Neural crest cell (in vitro differentiated cells): ENCODE measurements at regions not wholly inside any gene's neighbourhood (a gene's known extent, or its start where the extent isn't known, plus 50 kb on each side); places are given as distances from the start of the nearest gene placed in this dataset.
A peak's percentile ranks its signal among the peaks of the same experiment; 100 is the strongest.

Experiments used
- DNase-seq: peaks from one replicate; pipeline ENCODE4 v3.0.0; 2021; ENCODE audit warnings: low read depth, mixed read lengths, low spot score
- H3K27ac Mint-ChIP-seq: one replicate; pipeline ENCODE4 v1.8.0; 2021; ENCODE audit warnings: mild to moderate bottlenecking, mixed read lengths; ENCODE audit not compliant: unreplicated experiment
- H3K27me3 Mint-ChIP-seq: 2 replicates; pipeline ENCODE4 v1.8.0; 2021; ENCODE audit warnings: low read depth, mild to moderate bottlenecking, mixed read lengths
- H3K36me3 Mint-ChIP-seq: 2 replicates; pipeline ENCODE4 v1.8.0; 2021; ENCODE audit warnings: low read depth, mild to moderate bottlenecking, mixed read lengths
- H3K4me1 Mint-ChIP-seq: 2 replicates; pipeline ENCODE4 v1.8.0; 2021; ENCODE audit warnings: mixed read lengths
- H3K4me3 Mint-ChIP-seq: one replicate; pipeline ENCODE4 v1.8.0; 2021; ENCODE audit warnings: mild to moderate bottlenecking, mixed read lengths
- H3K9me3 Mint-ChIP-seq: 2 replicates; pipeline ENCODE4 v1.8.0; 2021; ENCODE audit warnings: mixed read lengths
- CTCF ChIP-seq: fragments of 200-600 bp; sonication (generic); conservative IDR thresholded peaks from 2 replicates; pipeline ENCODE4 v1.5.0; 2021; ENCODE audit warnings: antibody characterized with exemption, mild to moderate bottlenecking

DNA sequence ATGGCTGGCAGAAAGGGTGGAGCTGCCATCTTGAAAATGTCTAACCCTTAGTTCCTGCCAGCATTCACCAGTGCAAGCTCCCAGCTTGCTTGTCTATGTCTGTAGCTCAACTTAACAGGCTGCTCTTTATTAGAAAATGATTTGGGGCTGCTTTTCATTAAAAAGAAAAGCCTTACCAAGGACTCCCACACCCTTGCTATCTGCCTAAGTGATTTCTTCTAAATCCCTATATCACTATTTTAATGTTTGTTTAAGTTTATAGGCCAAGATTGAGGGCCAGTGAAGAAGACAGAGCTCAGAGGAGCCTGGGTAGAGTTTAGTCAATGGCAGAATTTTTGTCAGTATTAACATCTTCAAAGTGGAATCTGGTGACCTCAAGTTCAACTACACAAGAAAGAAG lies 336.8 kb upstream of the CHRM3 start:
- peaks cover 4% of the 10 kb centered on the region for H3K4me1 Mint-ChIP-seq
- H3K9me3 Mint-ChIP-seq: no peaks in the 10 kb centered on the region
- H3K27me3 Mint-ChIP-seq: no peaks in the 10 kb centered on the region
- TF ChIP-seq CTCF: no peak
- no peak for DNase-seq
- H3K36me3 Mint-ChIP-seq: no peaks in the 10 kb centered on the region
- H3K27ac Mint-ChIP-seq: no peak overlapping the region
- no peak overlapping the region for H3K4me3 Mint-ChIP-seq

DNA sequence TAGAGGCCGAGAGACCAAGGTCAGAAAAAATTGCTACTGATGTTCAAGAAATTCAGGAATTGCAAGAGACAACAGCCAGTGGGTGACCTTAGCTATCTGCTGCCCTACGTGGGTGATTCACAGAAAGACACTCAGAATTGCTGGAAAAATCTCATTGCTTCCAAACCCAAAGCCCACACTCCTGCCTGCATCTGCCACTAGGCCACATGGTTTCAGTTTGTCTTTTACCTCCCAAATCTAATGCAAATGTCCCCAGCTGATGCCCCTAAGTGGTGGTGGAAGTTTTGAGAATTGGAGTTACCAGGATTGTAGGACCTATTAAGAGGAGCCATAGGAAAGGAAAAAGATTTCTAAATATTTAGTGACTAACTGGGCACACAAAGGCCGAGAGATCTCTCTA lies 341.5 kb upstream of the CHRM3 start:
- H3K9me3 Mint-ChIP-seq: no peaks in the 10 kb centered on the region
- peak overlapping the region; percentile 19 for H3K27ac Mint-ChIP-seq
- TF ChIP-seq CTCF: no peak
- no peaks in the 10 kb centered on the region for H3K36me3 Mint-ChIP-seq
- DNase-seq: no peak
- H3K27me3 Mint-ChIP-seq: no peaks in the 10 kb centered on the region
- H3K4me1 Mint-ChIP-seq: no peaks in the 10 kb centered on the region
- no peak overlapping the region for H3K4me3 Mint-ChIP-seq

- no peaks in the 10 kb centered on the region for H3K9me3 Mint-ChIP-seq
- H3K4me1 Mint-ChIP-seq: no peaks in the 10 kb centered on the region
- no peak overlapping the region for H3K27ac Mint-ChIP-seq
- no peaks in the 10 kb centered on the region for H3K36me3 Mint-ChIP-seq
- H3K4me3 Mint-ChIP-seq: no peak overlapping the region
- no peaks in the 10 kb centered on the region for H3K27me3 Mint-ChIP-seq
- no peak for TF ChIP-seq CTCF
- DNase-seq: no peak
Observed at GRCh38 chr1:239040523-239040922, 345.8 kb upstream of the CHRM3 start.

- H3K4me3 Mint-ChIP-seq: no peak overlapping the region
Observed at GRCh38 chr1:239031310-239031709, 355.1 kb upstream of the CHRM3 start.

GRCh38 chr1:239025997-239026694 lies 360.2 kb upstream of the CHRM3 start:
- Mint-ChIP-seq H3K4me1 (no peaks in the 10 kb centered on the region), H3K27me3 (no peaks in the 10 kb centered on the region), H3K4me3 (no peak overlapping the region), H3K27ac (no peak overlapping the region), H3K36me3 (no peaks in the 10 kb centered on the region), H3K9me3 (no peaks in the 10 kb centered on the region)
- TF ChIP-seq CTCF: no peak
- DNase-seq: no peak

More at GRCh38 chr1:239031310-239031709, 355.1 kb upstream of the CHRM3 start:
- DNase-seq: no peak
- no peak overlapping the region for H3K27ac Mint-ChIP-seq
- H3K36me3 Mint-ChIP-seq: no peaks in the 10 kb centered on the region
- H3K4me1 Mint-ChIP-seq: no peaks in the 10 kb centered on the region
- no peak for TF ChIP-seq CTCF
- no peaks in the 10 kb centered on the region for H3K9me3 Mint-ChIP-seq
- H3K27me3 Mint-ChIP-seq: no peaks in the 10 kb centered on the region
